HG02588 (cell line): ENCODE measurements at regions not wholly inside any gene's neighbourhood (a gene's known extent, or its start where the extent isn't known, plus 50 kb on each side); places are given as distances from the start of the nearest gene placed in this dataset.
"Not testable (repeated sequence)": the region's sequence is repeated elsewhere in the genome, so short reads cannot be mapped to it uniquely, and the experiment has no call there.

ENCODE experiments used
- ATAC-seq: cut with Tn5 transposase; IDR thresholded peaks from one replicate; pipeline ENCODE4 v1.9.1; 2021; ENCODE audit warnings: mild to moderate bottlenecking, moderate library complexity; ENCODE audit not compliant: unreplicated experiment

- ATAC-seq: no peak
Measured at GRCh38 chr4:179352221-179352620, 1910.0 kb upstream of the AGA start.

DNA sequence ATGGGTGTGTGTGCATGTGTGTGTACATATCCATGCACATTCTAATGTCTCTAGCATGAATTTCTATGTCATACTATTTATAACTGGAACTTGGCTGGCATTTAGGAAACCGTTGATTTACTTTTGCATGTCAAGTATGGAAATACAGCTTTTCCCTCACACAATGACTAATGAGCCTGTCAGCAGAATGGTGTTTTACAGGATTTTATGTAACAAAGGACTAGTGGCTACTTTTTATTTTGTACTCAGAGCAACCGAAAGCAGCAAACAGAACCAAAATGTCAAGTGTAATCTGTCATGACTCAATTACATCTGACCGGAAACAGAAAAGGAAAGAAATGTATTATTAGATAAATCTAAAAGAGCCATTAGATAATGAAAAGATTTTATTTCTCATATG is 1911.5 kb upstream of the AGA start:
- ATAC-seq: no peak

GRCh38 chr4:179361978-179362486 is 1919.8 kb upstream of the AGA start:
- ATAC-seq: no peak

- not testable (repeated sequence) for ATAC-seq
Measured at GRCh38 chr4:179365932-179366331, 1923.7 kb upstream of the AGA start.

DNA sequence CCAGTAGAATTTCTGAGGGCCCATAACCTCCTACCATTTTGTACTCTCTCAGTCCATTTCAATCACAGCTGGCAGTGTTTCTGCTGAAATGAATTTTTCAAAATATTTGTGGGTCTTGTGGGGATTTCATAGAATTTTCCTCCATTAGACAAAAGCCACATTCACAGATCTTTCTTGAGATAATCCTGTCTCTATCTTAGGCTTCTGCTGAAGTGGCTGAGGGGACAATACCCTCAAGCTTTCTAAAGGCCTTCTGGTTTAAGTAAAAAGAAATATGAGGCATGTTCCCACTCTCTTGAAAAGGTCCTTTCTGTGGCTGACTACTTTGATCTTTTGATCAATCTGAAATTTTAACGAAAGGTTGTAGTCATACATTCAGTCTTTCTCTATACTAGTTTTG is 1930.0 kb upstream of the AGA start:
- no peak for ATAC-seq

GRCh38 chr4:179372746-179373145 is 1930.5 kb upstream of the AGA start:
- no peak for ATAC-seq

DNA sequence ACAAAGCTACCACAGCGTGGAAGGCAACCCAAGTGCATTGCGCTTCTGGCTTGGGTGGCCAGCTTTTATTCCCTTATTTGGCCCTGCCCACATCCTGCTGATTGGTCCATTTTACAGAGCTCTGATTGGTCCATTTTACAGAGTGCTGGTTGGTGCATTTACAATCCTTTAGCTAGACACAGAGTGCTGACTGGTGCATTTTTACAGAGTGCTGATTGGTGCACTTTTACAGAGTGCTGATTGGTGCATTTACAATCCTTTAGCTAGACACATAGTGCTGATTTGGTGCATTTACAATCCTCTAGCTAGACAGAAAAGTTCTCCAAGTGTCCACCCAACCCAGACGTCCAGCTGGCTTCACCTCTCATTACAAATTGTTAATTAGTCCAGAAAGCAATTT is 1936.6 kb upstream of the AGA start:
- ATAC-seq: not testable (repeated sequence)

- no peak for ATAC-seq
Measured at GRCh38 chr4:179392787-179393186, 1950.5 kb upstream of the AGA start.

GRCh38 chr4:179398414-179398813 is 1956.2 kb upstream of the AGA start:
- ATAC-seq: no peak

GRCh38 chr4:179399054-179399782 is 1957.0 kb upstream of the AGA start:
- ATAC-seq: no peak

DNA sequence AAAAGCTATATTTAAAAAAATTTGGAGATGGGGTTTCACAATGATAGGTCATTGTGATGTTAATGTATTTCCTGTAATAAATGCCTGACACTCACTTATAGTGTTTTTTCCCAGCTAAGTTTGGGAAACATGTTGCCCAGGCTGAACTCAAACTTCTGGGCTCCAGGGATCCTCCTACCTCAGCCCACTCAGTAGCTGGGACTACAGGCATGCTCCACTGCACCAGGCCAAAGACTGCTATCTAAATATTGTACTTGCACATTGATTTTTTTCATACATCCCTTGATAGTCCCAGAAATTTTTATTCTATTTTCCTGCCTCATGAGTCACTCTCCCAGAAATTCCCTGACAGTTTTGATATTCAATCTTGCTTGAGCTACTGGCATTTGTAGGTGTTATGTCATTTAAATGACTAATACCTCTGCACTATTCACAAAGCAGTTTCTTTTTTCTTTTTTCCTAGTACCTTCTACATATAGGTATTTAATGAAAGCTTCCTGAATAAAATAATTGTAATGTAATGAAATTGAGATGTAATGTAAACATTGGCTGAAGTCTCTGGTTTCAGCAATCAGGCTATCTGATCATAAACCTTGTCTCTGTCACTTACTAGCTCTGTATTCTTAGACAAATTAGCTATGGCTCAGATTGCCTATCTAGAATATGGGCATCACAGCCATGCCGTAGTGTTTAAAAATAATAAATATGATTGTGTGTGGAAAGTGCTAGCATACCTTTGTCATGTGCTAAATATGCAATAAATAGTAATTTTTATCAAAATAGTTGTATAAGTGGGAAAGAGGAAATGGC is 1973.0 kb upstream of the AGA start:
- ATAC-seq: no peak

DNA sequence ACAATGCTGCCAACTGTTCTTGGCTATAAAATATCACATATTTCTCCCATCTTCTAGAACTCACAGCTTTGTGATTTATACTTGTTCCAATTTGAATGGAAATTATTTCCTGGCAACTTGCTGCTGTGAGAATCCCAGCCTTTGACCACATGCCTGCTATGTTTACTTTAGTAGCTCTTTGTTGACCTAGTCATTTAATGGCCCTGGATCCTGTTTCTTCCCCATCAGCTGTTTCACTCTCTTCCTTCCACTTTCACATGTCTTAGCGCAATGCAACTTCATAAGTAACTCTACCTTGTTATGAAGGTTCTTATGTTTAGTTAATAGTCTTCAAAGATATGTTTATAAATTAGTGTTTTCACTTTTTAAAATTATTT is 1973.6 kb upstream of the AGA start:
- no peak for ATAC-seq

GRCh38 chr4:179417357-179417756 is 1975.1 kb upstream of the AGA start:
- no peak for ATAC-seq

- no peak for ATAC-seq
Measured at GRCh38 chr4:179437962-179438361, 1995.7 kb upstream of the AGA start.

- no peak for ATAC-seq
Measured at GRCh38 chr4:179441596-179441995, 1999.4 kb upstream of the AGA start.

DNA sequence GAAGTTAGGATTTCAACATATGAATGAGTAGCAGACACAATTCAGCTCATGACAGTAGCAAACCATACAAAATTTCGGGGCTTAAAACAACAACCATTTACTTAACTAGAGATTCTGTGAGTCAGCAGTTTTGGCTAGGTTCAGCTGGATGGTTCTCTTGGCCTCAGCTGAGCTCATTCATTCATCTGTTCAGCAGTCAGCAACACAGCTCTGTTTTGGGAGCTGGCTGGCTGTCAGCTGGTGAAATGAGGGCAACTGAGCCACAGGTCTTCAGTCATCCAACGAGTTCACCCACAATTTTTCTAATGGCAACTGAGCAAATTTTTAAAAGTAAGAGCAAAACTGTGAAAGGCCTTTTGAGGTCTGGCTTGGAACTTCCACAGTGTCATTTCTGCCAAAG is 2005.1 kb upstream of the AGA start:
- no peak for ATAC-seq

DNA sequence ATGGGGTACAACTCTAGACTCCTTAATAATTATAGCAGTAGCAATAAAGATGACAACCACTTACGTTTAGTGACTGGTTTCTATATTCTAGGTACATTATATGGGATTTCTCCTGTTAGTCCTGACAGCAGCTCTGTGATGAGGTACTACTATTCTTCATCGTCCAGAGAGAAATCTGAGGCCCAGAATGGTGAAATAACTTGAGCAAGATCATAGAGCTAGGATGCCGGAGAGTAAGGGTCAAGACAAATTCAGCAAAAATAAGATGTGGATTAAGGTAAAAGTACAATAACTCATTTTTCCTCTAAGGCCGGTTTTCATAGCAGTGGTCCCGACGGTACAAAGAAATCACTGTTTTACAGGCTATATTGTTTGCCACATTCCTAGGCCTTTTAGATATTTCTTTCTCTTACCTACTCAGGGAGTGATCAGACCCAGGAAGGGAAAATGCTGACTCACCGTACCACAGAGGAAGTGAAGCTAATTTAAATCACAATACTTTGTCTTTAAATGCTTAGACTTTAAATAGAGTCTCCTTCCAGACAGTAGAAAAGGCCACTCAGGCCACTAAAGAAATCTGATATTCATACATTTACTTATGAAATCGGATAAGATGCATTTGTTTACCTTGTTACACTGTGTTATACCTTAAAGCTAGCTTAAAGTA is 2023.0 kb upstream of the AGA start:
- ATAC-seq: no peak

GRCh38 chr4:179467878-179468277 is 2025.6 kb upstream of the AGA start:
- ATAC-seq: no peak

DNA sequence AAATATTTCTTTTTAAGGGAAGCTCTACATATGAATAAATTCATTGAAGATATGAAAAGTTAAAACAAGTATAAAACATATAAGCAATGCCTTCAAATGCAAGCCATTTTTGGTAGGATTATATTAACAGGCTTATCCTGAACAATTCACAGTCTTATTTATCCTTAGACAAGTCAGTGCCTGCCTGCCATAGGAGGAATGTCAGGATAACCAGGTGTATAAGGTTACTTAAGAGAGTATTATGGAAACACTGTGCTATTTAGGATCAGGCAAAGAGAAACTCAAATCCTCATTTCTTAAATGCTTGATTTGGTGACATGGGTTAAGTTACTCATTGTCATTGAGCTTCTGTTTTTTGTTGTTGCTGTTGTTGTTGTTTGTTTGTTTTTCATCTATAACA is 2029.9 kb upstream of the AGA start:
- ATAC-seq: no peak

DNA sequence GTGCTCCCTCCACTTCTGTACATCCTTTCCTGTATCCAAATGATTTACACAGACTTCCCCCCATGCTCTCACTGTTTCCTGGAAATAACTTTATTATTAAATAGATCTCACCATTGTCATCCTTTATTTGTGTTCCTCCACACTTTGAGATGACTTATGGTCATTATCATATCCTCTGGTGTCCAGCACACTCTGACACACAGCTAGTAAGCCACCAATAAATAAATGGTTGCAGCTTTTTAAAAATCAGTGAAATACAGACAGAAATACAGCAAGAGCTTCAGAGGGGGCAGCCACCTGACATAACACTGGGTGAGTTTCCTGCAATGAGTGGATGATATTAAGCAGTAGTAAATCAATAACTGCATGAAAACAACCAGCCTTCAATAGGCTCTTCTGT is 2036.4 kb upstream of the AGA start:
- ATAC-seq: no peak

- no peak for ATAC-seq
Measured at GRCh38 chr4:179485781-179486180, 2043.5 kb upstream of the AGA start.
